NCI-H1417 treated with DMSO at 0.1 percent for 48 hours (cell line): ENCODE measurements at regions not wholly inside any gene's neighbourhood (a gene's known extent, or its start where the extent isn't known, plus 50 kb on each side); places are given as distances from the start of the nearest gene placed in this dataset.

ENCODE experiments used
- DNase-seq: peaks from one replicate; lab custom pipeline; 2025; lab: John Stamatoyannopoulos, UW

DNA sequence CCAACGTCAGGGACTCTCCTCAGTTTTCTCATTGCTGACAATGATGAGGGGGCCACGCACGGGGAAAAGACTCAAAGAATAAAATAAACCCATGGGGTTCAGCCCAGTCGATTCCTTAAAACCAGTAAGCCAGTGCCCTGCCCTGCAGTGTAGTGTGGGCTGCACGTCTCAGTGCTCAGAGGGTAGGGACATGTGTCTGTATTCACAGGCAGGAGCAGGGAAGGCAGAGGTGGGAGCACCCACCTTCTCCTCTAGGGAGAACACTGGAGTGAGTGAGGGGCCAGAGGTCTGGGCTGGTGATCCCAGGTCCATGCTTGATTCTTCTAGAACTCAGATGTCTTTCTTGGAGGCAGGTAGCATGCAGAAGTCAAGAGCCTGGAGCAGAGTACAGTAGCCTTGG is 303.6 kb downstream of the MATN1 start:
- DNase-seq, result no peak

- no peak for DNase-seq
Measured at GRCh38 chr1:30418939-30419720, 304.3 kb downstream of the MATN1 start.

- DNase-seq, result no peak
Measured at GRCh38 chr1:30418061-30418938, 305.1 kb downstream of the MATN1 start.

DNA sequence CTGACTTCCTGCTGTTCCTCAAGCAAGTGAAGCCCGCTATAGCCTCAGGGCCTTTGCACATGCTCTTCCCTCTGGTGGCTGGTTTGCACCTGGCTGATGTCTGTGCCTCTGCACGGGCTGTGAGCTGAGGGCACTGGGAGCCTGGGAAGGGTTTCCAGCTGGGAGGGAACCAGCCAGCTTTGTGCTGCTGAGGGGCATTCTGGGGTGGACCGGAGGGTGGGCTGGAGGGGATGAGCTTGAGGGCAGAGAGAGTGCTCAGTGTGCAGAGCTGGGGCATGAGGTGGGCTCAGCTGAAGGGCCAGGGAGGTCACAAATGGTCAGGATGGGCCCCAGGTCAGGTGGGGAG is 305.7 kb downstream of the MATN1 start:
- no peak for DNase-seq

DNA sequence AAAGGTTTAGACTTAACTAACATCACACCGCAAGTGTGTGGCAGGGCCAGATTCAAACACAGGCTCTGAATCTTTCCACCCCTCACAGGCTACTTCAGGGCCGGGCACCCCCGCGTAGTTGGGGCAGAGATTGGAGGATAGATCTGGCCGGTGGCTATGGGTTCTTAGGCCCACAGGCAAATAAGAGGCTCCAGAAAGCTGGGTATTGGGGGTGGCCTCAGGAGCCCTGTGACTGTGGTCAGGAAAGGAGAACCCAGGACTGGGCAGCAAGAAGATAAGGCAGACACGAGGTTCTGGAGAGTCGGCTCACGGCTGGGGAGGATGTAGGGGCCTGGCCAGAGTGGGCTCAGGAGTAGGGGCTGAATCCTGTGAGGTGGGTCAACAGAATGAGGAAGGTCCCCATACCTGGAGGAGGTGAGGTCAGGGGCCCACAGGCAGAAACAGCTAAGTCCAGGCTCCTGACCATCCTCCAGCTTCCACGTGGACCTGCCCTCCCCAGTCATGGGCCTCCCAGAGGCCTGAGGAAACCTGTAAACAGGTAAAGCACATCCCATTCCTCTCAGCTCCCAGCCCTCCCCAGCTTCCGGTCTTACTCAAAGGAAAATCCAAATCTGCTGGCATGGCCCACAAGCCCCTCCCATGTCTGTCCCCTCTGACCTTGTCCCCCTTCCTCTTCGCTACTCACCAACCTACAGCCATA is 306.2 kb downstream of the MATN1 start:
- DNase-seq, result no peak

GRCh38 chr1:30416221-30416820 is 307.1 kb downstream of the MATN1 start:
- no peak for DNase-seq

GRCh38 chr1:30415171-30415940 is 308.0 kb downstream of the MATN1 start:
- DNase-seq, result no peak

- DNase-seq, result no peak
Measured at GRCh38 chr1:30414851-30415165, 308.6 kb downstream of the MATN1 start.

DNA sequence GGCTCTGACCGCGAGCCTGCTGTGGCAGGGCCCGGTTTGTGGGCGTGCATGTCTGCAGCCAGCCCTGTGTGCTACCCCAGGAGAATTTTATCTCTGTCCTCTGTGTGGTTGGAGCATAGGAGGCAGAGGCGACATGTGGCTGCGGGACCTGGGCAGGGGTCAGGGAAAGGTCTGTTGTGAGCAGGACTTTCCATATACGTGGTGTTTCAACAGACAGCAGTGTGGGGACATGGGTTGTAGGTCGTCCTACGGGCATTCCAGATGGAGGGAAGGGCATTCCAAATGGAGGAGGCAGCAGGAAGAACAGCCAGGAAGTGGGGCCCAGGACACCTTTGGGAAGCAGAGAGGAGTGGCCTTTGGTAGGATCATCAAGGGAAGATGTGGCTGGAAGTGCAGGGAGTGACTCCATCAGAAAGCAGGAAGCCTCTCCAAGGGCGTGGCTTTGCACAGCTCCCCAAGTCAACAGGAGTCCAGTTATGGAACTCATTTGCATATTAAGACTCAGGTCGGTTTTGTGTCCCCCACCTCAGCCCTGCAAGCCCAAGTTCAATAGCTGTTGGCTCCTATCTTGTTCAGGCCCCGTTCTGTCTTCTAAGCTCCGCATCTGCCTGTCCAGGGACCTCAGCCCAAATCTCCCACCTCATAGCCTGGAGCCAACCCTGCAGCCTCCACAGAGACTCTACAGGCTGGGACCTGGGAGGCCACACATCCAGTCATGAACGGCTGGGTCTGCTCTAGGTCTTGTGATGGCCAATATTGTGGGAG is 309.1 kb downstream of the MATN1 start:
- DNase-seq, result no peak

DNA sequence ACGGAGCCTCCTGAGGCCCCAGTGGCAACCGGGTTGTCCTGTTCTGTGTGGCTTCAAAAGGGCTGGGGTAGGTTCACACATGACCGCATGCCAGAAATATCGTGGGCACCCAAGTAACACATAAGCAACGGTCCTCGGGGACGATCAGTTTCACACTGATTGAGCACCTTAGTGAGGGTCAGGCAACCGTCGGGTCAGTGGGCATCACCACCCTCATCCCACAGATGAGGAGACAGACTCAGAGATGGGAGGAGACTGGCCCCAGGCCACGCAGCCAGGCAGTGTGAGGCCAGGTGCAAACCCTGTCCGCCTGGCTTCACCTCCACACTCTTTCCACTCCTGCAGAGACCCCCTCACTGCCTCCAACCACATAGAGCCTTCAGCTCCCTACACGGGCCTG is 309.8 kb downstream of the MATN1 start:
- DNase-seq, result no peak

DNA sequence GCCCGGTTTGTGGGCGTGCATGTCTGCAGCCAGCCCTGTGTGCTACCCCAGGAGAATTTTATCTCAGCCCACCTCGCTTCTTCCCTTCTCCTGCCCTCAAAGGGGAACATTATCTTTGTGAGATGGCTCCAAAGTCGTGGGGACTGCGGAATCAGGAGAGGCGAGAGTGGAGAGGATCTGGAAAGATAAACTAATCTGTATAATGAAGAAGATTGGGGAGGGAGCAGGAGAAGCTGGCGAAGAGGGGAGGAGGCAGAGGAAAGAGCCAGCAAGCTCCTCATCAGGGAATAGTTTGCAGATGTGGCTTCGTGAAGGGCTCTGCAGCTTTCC is 310.3 kb downstream of the MATN1 start:
- DNase-seq, result no peak

GRCh38 chr1:30412241-30413110 is 310.9 kb downstream of the MATN1 start:
- no peak for DNase-seq

DNA sequence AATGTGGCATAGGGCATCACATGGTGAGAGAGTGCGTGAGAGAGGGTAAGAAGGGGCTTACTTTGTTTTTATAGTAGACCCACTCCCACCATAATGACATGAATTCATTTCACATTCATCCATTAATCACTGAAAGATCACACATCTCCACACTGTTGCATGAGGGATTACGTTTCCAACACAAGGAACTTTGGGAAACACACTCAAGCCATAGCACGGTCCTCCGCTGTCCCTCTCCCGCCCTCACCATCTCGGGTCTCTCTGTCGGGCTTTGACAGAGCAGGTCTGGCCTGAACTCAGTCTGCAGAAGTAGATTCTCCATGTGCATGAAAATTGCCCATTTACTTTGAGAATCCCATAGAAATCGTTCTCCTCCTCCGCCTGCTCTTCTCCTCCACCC is 312.2 kb downstream of the MATN1 start:
- DNase-seq, result no peak

DNA sequence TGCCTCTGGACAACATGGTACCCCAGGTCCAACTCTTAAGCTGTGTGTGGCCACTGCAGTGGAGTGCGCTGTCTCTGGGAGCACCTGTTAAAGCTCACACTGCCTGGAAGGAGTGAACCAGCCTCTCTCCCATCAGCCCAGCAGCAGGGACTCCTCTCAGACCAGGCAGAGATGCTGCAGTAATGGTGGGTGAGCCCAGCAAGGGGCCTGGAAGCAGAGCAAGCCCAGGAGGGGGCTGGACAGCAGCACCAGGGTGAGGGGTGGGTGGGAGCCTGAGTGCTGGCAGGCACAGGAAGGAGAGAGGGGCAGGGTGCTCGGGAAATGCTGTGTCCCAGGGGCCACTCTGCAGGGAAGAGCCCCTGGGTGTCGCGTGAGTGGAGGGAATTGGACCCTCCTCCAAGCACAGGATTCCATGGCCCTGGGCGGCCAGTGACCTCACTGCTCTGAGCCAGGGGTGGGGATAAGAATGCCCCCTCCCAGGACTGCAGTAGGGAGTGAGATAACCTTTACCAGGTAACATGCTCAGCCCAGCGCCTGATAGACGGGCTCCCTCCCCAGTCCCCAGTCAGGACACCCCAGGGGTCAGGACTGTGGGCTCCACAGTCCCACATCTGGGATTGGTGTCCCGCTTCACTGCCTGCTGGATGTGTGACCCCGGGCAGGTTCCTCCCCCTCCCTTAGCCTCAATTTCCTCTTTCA is 313.1 kb downstream of the MATN1 start:
- no peak for DNase-seq

DNA sequence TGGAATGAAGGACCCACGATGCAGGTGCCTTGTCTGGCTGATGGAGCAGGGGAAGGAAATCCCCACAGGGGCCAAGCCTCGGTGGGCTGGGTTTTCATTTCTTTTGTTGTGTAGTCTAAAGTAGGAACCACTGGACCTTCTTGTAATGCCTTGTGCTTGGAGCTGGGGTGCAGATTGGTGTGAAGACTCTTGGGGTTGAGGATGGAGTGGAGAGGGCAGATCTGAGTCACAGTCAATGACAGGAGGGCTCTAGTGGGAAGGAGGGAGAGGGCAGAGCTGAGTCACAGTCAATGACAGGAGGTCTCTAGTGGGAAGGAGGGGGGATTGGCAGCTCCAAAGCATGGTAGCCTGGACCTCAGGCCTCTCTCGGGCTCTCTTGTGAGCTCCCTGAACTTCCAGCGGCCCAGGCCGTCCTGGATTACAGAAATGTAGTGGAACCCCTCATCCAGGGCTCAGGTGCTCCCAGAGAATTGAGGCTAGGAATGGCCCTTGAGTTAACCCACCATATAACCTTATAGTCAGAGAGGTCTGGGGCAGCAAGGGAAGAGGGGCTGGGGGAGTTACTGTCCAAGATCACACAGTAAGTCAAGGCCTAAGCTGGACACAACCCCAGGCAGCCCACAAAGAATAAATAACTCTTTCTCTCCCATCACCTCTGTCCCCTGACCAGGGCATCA is 313.8 kb downstream of the MATN1 start:
- DNase-seq, result no peak

GRCh38 chr1:30407865-30408580 is 315.4 kb downstream of the MATN1 start:
- DNase-seq, result no peak

DNA sequence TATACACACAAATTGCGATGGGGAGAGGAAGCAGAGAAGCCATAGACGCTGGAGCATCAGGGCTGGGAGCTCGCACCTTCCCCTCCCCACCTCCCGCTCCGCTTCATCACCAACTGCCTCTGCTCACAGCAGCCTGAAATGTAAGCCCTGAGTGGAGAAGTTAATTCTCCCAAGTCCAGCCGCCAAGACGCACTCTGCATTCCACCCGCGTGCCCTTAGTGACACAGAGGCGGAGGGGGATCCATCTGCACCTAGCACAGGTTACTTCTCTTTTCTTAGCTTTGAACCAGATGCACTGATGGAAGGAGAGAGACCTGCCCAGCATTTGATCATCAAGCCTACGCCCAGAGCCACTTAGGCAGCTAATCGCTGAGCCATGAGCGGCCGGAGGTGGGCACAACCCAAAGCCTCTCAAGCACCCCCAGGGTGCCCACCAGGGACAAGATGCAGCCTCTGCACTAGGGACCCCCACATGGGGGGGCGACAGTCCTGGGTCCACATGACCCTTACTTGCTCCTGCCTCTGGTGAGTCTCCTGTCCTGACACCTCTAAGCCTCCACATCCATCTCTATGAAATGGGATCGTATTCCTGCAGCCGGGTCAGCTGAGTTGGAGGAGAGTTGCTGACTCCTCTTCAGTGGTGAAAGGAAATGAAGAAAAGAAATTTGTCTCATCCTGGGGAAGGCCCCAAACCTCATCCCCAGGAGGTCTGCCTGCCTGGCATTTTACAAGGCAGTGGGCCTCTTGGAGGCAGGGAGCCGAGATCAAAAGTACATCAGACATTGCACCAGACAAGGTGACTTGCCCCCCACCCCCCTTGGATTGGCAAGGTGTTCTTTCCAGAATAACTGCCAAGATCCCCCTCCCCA is 316.2 kb downstream of the MATN1 start:
- DNase-seq, result no peak
